ENCODE measurements at regions not wholly inside any gene's neighbourhood (a gene's known extent, or its start where the extent isn't known, plus 50 kb on each side); places are given as distances from the start of the nearest gene placed in this dataset.

DNA sequence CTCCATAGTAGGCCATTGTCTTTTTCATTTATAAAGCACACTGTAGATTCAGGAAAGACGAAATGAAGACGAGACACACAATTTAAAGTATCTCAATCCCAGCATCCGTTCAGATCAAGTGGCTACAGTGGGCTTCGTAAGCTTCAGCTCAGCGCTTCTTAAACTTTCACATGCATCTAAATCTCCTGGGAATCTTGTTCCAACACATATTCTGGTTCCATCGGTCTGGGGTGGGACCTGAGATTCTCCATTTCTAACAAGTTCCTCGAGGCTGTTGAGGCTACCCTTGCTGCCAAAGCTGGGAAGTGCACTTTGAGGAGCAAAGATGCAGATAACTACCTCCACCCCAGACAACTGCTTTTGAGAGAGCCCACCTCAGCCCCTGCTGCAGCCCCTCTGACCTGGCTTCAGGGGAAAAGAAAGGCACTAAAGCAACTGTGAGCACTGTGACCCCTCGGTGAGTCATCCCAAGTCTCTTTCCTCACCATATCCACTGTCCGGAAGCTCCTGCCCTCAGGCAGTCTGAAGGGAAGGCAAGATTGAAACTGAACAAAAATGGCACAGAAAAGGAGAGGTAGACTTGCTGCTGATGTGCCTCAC, 201.1 kb upstream of the FBXO11 start:
- no peak for TF ChIP-seq CTCF (conservative IDR thresholded peaks at IDR 0.05)
- peak overlapping the region; percentile 43; the same call in 1 of the 2 replicates for H3K27ac ChIP-seq

DNA sequence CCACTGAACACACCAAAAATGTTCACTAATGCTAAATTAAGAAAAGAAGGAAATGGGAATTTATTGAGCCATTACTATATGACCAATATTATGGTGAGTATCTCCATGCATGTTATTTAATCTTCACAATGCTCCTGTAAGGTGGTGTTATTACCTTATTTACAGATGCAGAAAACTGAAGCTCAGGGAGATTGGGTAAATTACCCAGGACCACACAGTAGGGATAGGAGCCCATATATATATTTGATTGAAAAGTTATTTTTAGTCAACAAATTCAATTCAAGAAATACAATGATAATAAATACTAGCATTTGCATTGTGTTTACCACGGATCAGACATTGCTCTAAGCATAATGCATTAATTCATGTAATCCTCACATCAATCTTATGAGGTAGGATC, 202.2 kb upstream of the FBXO11 start:
- no peak overlapping the region for H3K27ac ChIP-seq
- no peak for TF ChIP-seq CTCF (conservative IDR thresholded peaks at IDR 0.05)

- H3K27ac ChIP-seq = no peak overlapping the region
- TF ChIP-seq CTCF (conservative IDR thresholded peaks at IDR 0.05) = no peak
These were observed 203.3 kb upstream of the FBXO11 start for GRCh38 chr2:48109491-48110204.

- no peak for TF ChIP-seq CTCF (conservative IDR thresholded peaks at IDR 0.05)
- peak overlapping the region; percentile 93 for H3K27ac ChIP-seq
These were observed 204.0 kb upstream of the FOXN2 start for GRCh38 chr2:48110492-48110891.

DNA sequence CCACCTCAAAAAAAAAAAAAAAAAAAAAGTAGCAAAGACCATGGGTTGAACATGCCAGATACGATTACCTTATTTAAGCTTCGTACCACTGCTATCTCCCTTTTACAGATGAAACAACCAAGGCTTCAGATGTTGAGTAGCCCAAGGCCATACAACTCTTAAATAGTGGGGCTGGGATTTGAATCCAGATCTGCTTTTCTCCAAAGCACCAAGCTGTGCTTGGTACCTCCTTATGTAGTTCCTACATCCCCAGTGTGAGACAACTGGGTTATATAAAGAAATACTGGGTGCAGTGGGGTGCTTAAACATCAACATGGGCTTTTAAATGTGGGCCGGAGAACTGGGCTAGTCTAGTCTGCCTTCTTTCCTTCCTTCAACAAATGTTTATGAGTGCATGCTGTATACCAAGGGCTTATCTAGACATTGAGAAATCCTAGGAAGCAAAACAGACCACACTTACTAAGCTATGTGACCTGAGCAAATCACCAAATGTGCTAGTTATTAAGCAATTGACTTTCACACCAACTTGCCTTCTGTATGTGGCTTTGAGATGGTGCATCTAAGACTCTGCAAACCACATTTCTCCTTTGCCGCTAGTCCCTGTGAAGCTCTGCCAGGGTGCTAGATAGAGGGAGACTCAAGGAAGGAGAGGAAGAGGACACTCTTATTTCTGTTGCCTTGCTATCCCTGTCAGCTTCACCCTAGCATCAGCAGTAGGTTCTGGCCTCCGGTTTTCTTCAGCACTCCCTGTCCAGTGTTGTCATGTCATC, 201.4 kb upstream of the FOXN2 start:
- peak overlapping the region; percentile 45; the same call in 1 of the 2 replicates for H3K27ac ChIP-seq
- no peak for TF ChIP-seq CTCF (conservative IDR thresholded peaks at IDR 0.05)

- peak overlapping the region; percentile 45; the same call in 1 of the 2 replicates for H3K27ac ChIP-seq
- TF ChIP-seq CTCF (conservative IDR thresholded peaks at IDR 0.05) = no peak
These were observed 200.7 kb upstream of the FOXN2 start for GRCh38 chr2:48113767-48114166.

GRCh38 chr2:48114256-48114655, 200.2 kb upstream of the FOXN2 start:
- no peak for TF ChIP-seq CTCF (conservative IDR thresholded peaks at IDR 0.05)
- H3K27ac ChIP-seq = no peak overlapping the region
